Peyer's patch (tissue), 4 donors: ENCODE measurements at regions not wholly inside any gene's neighbourhood (a gene's known extent, or its start where the extent isn't known, plus 50 kb on each side); places are given as distances from the start of the nearest gene placed in this dataset.

ENCODE experiments used
- DNase-seq, 3 donors: peaks; one replicate each; pipeline ENCODE4 v3.0.0-alpha.2; 2017 to 2019
- H3K27ac ChIP-seq, 4 donors: fragments of 200-600 bp; sonication (generic); one replicate each; pipeline ENCODE4 v1.5.1; 2016 to 2019
- H3K27me3 ChIP-seq, 2 donors: fragments of 200-600 bp; sonication (generic); one replicate each; pipeline ENCODE4 v1.5.1; 2019
- H3K36me3 ChIP-seq, 3 donors: fragments of 200-600 bp; sonication (generic); one replicate each; pipeline ENCODE4 v1.5.1; 2016 to 2019
- H3K4me1 ChIP-seq, 4 donors: fragments of 200-600 bp; sonication (generic); one replicate each; pipeline ENCODE4 v1.5.1; 2016 to 2019
- H3K4me3 ChIP-seq, 4 donors: fragments of 200-600 bp; sonication (generic); 1 replicate in 3 of 4; 2 replicates in 1 of 4; pipeline ENCODE4 v1.5.1; 2016 to 2019; ENCODE audit warnings: mild to moderate bottlenecking in 1 of 4
- H3K9me3 ChIP-seq, 4 donors: fragments of 200-600 bp; sonication (generic); one replicate each; pipeline ENCODE4 v1.5.1; 2016 to 2019; ENCODE audit warnings: mild to moderate bottlenecking in 1 of 4
- CTCF ChIP-seq, 6 experiments: fragments of 450-650 bp in 4 of 6; fragments of 200-600 bp in 2 of 6; sonication (generic) in 1 of 6; IDR thresholded peaks; one replicate each; pipeline ENCODE4 v1.5.1; 2017 to 2019; ENCODE audit warnings: antibody characterized with exemption in 6 of 6, mild to moderate bottlenecking in 3 of 6, moderate library complexity in 1 of 6
- POLR2A ChIP-seq, 2 donors: fragments of 450-650 bp; IDR thresholded peaks; one replicate each; pipeline ENCODE4 v1.5.1; 2017; ENCODE audit warnings: antibody characterized with exemption in 2 of 2, mild to moderate bottlenecking in 2 of 2, moderate library complexity in 2 of 2

DNA sequence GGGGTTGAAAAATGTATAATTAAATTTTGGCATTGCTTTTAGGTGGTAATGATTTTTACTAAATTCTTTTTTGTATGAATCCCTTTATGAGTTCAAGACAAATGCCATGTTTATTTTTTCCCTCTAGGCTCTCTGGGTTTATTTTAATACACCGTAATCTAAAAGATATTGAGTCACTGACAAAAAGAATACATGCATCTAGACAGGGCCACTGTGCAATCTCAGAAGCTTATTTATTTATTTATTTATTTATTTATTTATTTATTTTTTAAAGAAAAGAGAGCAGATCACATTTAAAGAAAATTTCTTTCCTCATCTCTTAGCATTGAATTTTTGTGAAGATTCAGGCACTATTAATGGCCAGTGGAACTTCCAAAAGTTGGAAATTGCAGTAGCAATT is 283.9 kb upstream of the SLC10A2 start:
- H3K4me1 ChIP-seq, result peaks cover 0 to 9% (median 1%) of the 10 kb centered on the region in 4 donors
- DNase-seq, result no peak
- no peaks in the 10 kb centered on the region for H3K9me3 ChIP-seq
- H3K36me3 ChIP-seq, result no peaks in the 10 kb centered on the region
- H3K27me3 ChIP-seq, result no peaks in the 10 kb centered on the region
- H3K4me3 ChIP-seq, result no peak overlapping the region
- no peak overlapping the region for H3K27ac ChIP-seq
- no peak for TF ChIP-seq CTCF (IDR thresholded peaks at IDR 0.05)
- TF ChIP-seq POLR2A (IDR thresholded peaks at IDR 0.05), result no peak

GRCh38 chr13:103349211-103349980 is 283.2 kb upstream of the SLC10A2 start:
- TF ChIP-seq CTCF (IDR thresholded peaks at IDR 0.05) (no peak), POLR2A (IDR thresholded peaks at IDR 0.05) (no peak)
- Histone ChIP-seq H3K9me3 (no peaks in the 10 kb centered on the region), H3K36me3 (no peaks in the 10 kb centered on the region), H3K27ac (no peak overlapping the region), H3K4me3 (no peak overlapping the region), H3K4me1 (peaks cover 0 to 9% (median 1%) of the 10 kb centered on the region in 4 donors), H3K27me3 (no peaks in the 10 kb centered on the region)
- no peak for DNase-seq

DNA sequence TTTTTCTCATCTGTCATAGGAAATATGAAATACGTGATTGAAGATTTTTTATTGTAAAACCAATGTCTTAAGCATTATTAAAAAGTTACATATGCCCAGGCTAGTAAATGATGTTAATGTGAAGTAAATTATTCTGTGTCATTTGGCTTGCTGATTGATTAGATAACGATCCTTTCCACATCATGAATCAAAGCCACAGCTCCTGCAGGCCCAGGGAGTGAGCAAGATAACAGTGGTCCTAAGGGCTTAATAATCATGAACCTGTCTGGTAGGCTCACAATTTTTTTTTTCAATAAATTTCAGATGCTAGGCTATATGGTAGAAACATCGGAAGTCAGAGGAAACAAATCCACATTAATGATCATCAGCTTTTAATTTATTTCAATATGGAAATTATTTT is 269.0 kb upstream of the SLC10A2 start:
- H3K4me3 ChIP-seq, result no peak overlapping the region
- no peaks in the 10 kb centered on the region for H3K36me3 ChIP-seq
- TF ChIP-seq POLR2A (IDR thresholded peaks at IDR 0.05) (no peak), CTCF (IDR thresholded peaks at IDR 0.05) (no peak)
- H3K27me3 ChIP-seq, result no peaks in the 10 kb centered on the region
- no peak for DNase-seq
- H3K27ac ChIP-seq, result no peak overlapping the region
- no peaks in the 10 kb centered on the region for H3K9me3 ChIP-seq
- H3K4me1 ChIP-seq, result no peaks in the 10 kb centered on the region

DNA sequence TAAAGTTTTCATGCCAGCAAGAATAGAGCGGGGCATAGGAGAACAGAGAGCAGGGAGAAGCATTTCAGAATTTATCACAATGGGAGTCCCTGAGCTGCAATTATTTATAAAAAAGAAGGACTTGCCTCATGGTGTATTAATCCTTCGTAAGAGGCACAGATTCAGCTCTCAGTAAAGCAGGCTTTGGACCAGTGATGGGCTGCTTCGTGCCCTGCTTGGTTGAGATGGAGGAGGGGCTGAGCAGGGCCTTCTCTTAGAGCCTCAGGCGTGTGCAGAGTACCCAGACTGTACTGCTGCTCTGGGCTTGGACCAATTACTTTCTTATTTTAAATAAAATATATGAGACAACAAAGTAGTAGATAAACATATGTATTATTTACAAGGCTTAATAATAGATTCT is 265.7 kb upstream of the SLC10A2 start:
- DNase-seq, result no peak
- Histone ChIP-seq H3K27ac (no peak overlapping the region), H3K4me1 (no peaks in the 10 kb centered on the region), H3K27me3 (no peaks in the 10 kb centered on the region), H3K36me3 (no peaks in the 10 kb centered on the region), H3K9me3 (no peaks in the 10 kb centered on the region), H3K4me3 (no peak overlapping the region)
- no peak for TF ChIP-seq POLR2A (IDR thresholded peaks at IDR 0.05)
- TF ChIP-seq CTCF (IDR thresholded peaks at IDR 0.05), result no peak

- H3K27me3 ChIP-seq, result no peaks in the 10 kb centered on the region
- TF ChIP-seq POLR2A (IDR thresholded peaks at IDR 0.05), result no peak
- no peak for TF ChIP-seq CTCF (IDR thresholded peaks at IDR 0.05)
- H3K27ac ChIP-seq, result no peak overlapping the region
These were observed 262.7 kb upstream of the SLC10A2 start for GRCh38 chr13:103328899-103329298.

More at GRCh38 chr13:103328899-103329298, 262.7 kb upstream of the SLC10A2 start:
- Histone ChIP-seq H3K36me3 (no peaks in the 10 kb centered on the region), H3K9me3 (no peaks in the 10 kb centered on the region), H3K4me3 (no peak overlapping the region), H3K4me1 (no peaks in the 10 kb centered on the region)
- DNase-seq, result no peak
